SK-N-SH (cell line): ENCODE measurements at regions not wholly inside any gene's neighbourhood (a gene's known extent, or its start where the extent isn't known, plus 50 kb on each side); places are given as distances from the start of the nearest gene placed in this dataset.

ENCODE experiments used
- CTCF ChIA-PET: fragments of 300-600, 350-600 bp; formaldehyde crosslinking; extraction: SDS; loops from one replicate; lab custom pipeline; 2021; lab: Yijun Ruan, JAX
- POLR2A ChIA-PET: fragments of 350-600 bp; sonication (Branson Sonifier 250); formaldehyde crosslinking; extraction: SDS; loops from one replicate; lab custom pipeline; 2020; ENCODE audit warnings: antibody characterized with exemption, inconsistent platforms; lab: Yijun Ruan, JAX
- DNase-seq: peaks from one replicate; pipeline ENCODE4 v3.0.0; 2012
- H2AFZ ChIP-seq: fragments of 200-600 bp; sonication (generic); 2 replicates; pipeline ENCODE4 v1.8.1; 2016; ENCODE audit warnings: antibody characterized with exemption, mild to moderate bottlenecking, low read depth
- H3F3A ChIP-seq: fragments of 200-600 bp; sonication (generic); replicated peaks from 2 replicates; pipeline ENCODE3; 2016; ENCODE audit warnings: antibody characterized with exemption, mild to moderate bottlenecking; ENCODE audit not compliant: insufficient read depth
- H3K27ac ChIP-seq, 2 experiments: fragments of 200-500 bp in 1 of 2; fragments of 200-600 bp in 1 of 2; sonication (Bioruptor generic) in 1 of 2; sonication (generic), shearing (Covaris generic) in 1 of 2; 2 replicates each; pipeline versions ENCODE4 v1.5.1 to v1.6.1; 2014 to 2016; ENCODE audit warnings: low read depth in 2 of 2, inconsistent platforms in 1 of 2, low read length in 1 of 2, mild to moderate bottlenecking in 1 of 2, mixed read lengths in 1 of 2
- H3K27me3 ChIP-seq: fragments of 200-600 bp; sonication (generic), shearing (Covaris generic); 2 replicates; pipeline ENCODE4 v1.6.1; 2016; ENCODE audit warnings: mixed run types; ENCODE audit not compliant: insufficient read depth
- H3K36me3 ChIP-seq, 2 experiments: fragments of 200-500 bp in 1 of 2; fragments of 200-600 bp in 1 of 2; sonication (Bioruptor generic) in 1 of 2; sonication (generic) in 1 of 2; replicated peaks in 1 of 2; 2 replicates each; pipeline versions ENCODE3 to v1.5.1; 2014 to 2016; ENCODE audit warnings: low read length in 1 of 2, mild to moderate bottlenecking in 1 of 2; ENCODE audit not compliant: insufficient read depth in 2 of 2, control insufficient read depth in 1 of 2
- H3K4me1 ChIP-seq, 2 experiments: fragments of 200-500 bp in 1 of 2; fragments of 200-600 bp in 1 of 2; sonication (Bioruptor generic) in 1 of 2; sonication (generic), shearing (Covaris generic) in 1 of 2; 2 replicates each; pipeline versions ENCODE4 v1.5.1 to v1.6.1; 2014 to 2016; ENCODE audit warnings: low read depth in 1 of 2, low read length in 1 of 2, mixed run types in 1 of 2; ENCODE audit not compliant: insufficient read depth in 2 of 2, control insufficient read depth in 1 of 2
- H3K4me2 ChIP-seq: fragments of 200-600 bp; sonication (generic), shearing (Covaris generic); 2 replicates; pipeline ENCODE4 v1.6.1; 2017; ENCODE audit warnings: mixed run types
- H3K4me3 ChIP-seq, 2 experiments: fragments of 200-500 bp in 1 of 2; fragments of 200-600 bp in 1 of 2; sonication (Bioruptor generic) in 1 of 2; sonication (generic), shearing (Covaris generic) in 1 of 2; 2 replicates each; pipeline versions ENCODE4 v1.5.1 to v1.8.1; 2014 to 2016; ENCODE audit warnings: low read depth in 2 of 2, inconsistent platforms in 1 of 2, low read length in 1 of 2, mild to moderate bottlenecking in 1 of 2, mixed read lengths in 1 of 2, moderate library complexity in 1 of 2
- H3K79me2 ChIP-seq: fragments of 200-600 bp; sonication (generic); 2 replicates; pipeline ENCODE4 v1.8.1; 2017; ENCODE audit warnings: mild to moderate bottlenecking; ENCODE audit not compliant: insufficient read depth
- H3K9ac ChIP-seq: fragments of 200-600 bp; sonication (generic); 2 replicates; pipeline ENCODE4 v1.6.1; 2017; ENCODE audit warnings: mixed run types
- H3K9me2 ChIP-seq: fragments of 200-600 bp; sonication (generic); 2 replicates; pipeline ENCODE4 v1.6.1; 2017; ENCODE audit warnings: mixed run types
- H3K9me3 ChIP-seq: fragments of 200-600 bp; sonication (generic); 2 replicates; pipeline ENCODE4 v1.6.1; 2017; ENCODE audit warnings: mixed run types, mild to moderate bottlenecking, moderate library complexity
- H4K20me1 ChIP-seq: fragments of 200-600 bp; sonication (generic); 2 replicates; pipeline ENCODE4 v1.6.1; 2017; ENCODE audit warnings: mild to moderate bottlenecking, mixed run types; ENCODE audit not compliant: insufficient read depth
- CHD2 ChIP-seq: fragments of 150-350 bp; IDR thresholded peaks from 2 replicates; pipeline ENCODE4 v1.6.1; 2018; ENCODE audit warnings: low read length; ENCODE audit not compliant: partially characterized antibody
- ELF1 ChIP-seq: IDR thresholded peaks from 2 replicates; pipeline ENCODE4 v1.4.0; 2012
- EP300 ChIP-seq, 2 experiments: IDR thresholded peaks; 2 replicates each; pipeline versions ENCODE4 v1.4.0 to v1.6.1; 2012; ENCODE audit warnings: borderline replicate concordance in 1 of 2, low read depth in 1 of 2, low read length in 1 of 2
- EZH2phosphoT487 ChIP-seq: fragments of 200-600 bp; sonication (generic); IDR thresholded peaks from 2 replicates; pipeline ENCODE4 v1.6.1; 2017; ENCODE audit warnings: low read depth, mixed run types, mild to moderate bottlenecking, antibody characterized with exemption, moderate library complexity, borderline replicate concordance
- FOSL2 ChIP-seq: IDR thresholded peaks from 2 replicates; pipeline ENCODE4 v1.4.0; 2012; ENCODE audit warnings: low read depth, mild to moderate bottlenecking, moderate library complexity, borderline replicate concordance
- GABPA ChIP-seq: IDR thresholded peaks from 2 replicates; pipeline ENCODE4 v1.4.0; 2012; ENCODE audit warnings: low read depth, mild to moderate bottlenecking
- GATA2 ChIP-seq: sonication (generic); formaldehyde crosslinking; IDR thresholded peaks from 2 replicates; pipeline ENCODE4 v1.5.0; 2020; ENCODE audit warnings: mild to moderate bottlenecking, missing genetic modification reagents
- JUND ChIP-seq: IDR thresholded peaks from 2 replicates; pipeline ENCODE4 v1.4.0; 2012
- MEF2A ChIP-seq: IDR thresholded peaks from 2 replicates; pipeline ENCODE4 v1.4.0; 2012; ENCODE audit warnings: low read depth, borderline replicate concordance
- NRF1 ChIP-seq: IDR thresholded peaks from 2 replicates; pipeline ENCODE4 v1.6.1; 2012; ENCODE audit warnings: low read depth, mild to moderate bottlenecking, low read length
- POLR2AphosphoS5 ChIP-seq: IDR thresholded peaks from 2 replicates; pipeline ENCODE4 v1.6.1; 2012; ENCODE audit warnings: low read depth, low read length
- RFX5 ChIP-seq: IDR thresholded peaks from 2 replicates; pipeline ENCODE4 v1.6.1; 2012; ENCODE audit warnings: mild to moderate bottlenecking, improper control_type of control experiment, low read length
- SMC3 ChIP-seq: IDR thresholded peaks from 2 replicates; pipeline ENCODE4 v1.6.1; 2012; ENCODE audit warnings: low read depth, low read length, improper control_type of control experiment
- TEAD4 ChIP-seq: IDR thresholded peaks from 2 replicates; pipeline ENCODE4 v1.4.0; 2012; ENCODE audit warnings: mild to moderate bottlenecking, borderline replicate concordance; ENCODE audit not compliant: insufficient read depth
- WGBS: methylation state at CpG from one replicate; pipeline ENCODE4 v1.1.6; 2017; ENCODE audit warnings: low lambda C conversion rate; 5-methylcytosine and 5-hydroxymethylcytosine counted together
- TF ChIP-seq, protein P1 (sequence below): IDR thresholded peaks from 2 replicates; pipeline ENCODE4 v1.4.0; 2012; ENCODE audit warnings: low read depth, borderline replicate concordance
- TF ChIP-seq, protein P2 (sequence below): IDR thresholded peaks from 2 replicates; pipeline ENCODE4 v1.6.1; 2012; ENCODE audit warnings: mild to moderate bottlenecking, low read depth, low read length, moderate library complexity
- TF ChIP-seq, protein P3 (sequence below): IDR thresholded peaks from 2 replicates; pipeline ENCODE4 v1.4.0; 2012; ENCODE audit warnings: low read depth, borderline replicate concordance
- TF ChIP-seq, protein P4 (sequence below): fragments of 200-600 bp; sonication (generic); IDR thresholded peaks from 2 replicates; pipeline ENCODE4 v1.6.1; 2017; ENCODE audit warnings: antibody characterized with exemption, mild to moderate bottlenecking, moderate library complexity
- TF ChIP-seq, protein P5 (sequence below): fragments of 150-350 bp; IDR thresholded peaks from 2 replicates; pipeline ENCODE4 v1.6.1; 2017; ENCODE audit warnings: antibody characterized with exemption, low read length, low read depth, borderline replicate concordance

DNA sequence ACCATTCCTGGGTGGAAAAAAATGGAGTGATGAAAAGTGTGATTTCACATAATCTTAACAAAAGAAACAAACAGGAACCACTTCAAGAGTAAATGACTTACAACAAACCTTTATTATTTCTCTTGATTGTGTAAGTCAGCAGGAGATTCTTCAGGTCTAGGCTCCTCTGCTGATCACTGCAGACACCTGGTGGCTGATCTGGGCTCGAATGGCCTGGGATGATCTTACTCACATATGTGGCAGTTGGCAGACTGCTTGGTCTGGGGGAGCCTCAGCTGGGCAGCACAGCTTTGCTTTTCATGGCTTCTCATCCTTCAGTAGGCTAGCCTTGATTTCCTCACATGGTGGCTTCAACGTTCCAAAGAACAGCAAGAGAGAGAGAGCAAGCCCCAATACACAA, 215.4 kb upstream of the PRICKLE1 start:
- ChIA-PET POLR2A (no interaction called here), CTCF (no interaction called here)
- H3K27ac ChIP-seq = no peak overlapping the region
- H3K27me3 ChIP-seq = no peaks in the 10 kb centered on the region
- no peaks in the 10 kb centered on the region for H3F3A ChIP-seq
- H3K36me3 ChIP-seq = no peaks in the 10 kb centered on the region
- H3K4me3 ChIP-seq = no peak overlapping the region
- no peaks in the 10 kb centered on the region for H3K9me3 ChIP-seq
- H3K9me2 ChIP-seq = no peaks in the 10 kb centered on the region
- no peak for TF ChIP-seq SMC3
- H3K4me2 ChIP-seq = no peak overlapping the region
- H3K4me1 ChIP-seq = no peaks in the 10 kb centered on the region; a peak in 1 of 4 replicates
- DNase-seq = no peak
- no peaks in the 10 kb centered on the region for H4K20me1 ChIP-seq
- H3K9ac ChIP-seq = no peak overlapping the region
- WGBS = 36% methylated on average over 2 of the region's 2 CpGs
- H3K79me2 ChIP-seq = no peaks in the 10 kb centered on the region
- H2AFZ ChIP-seq = no peak overlapping the region

DNA sequence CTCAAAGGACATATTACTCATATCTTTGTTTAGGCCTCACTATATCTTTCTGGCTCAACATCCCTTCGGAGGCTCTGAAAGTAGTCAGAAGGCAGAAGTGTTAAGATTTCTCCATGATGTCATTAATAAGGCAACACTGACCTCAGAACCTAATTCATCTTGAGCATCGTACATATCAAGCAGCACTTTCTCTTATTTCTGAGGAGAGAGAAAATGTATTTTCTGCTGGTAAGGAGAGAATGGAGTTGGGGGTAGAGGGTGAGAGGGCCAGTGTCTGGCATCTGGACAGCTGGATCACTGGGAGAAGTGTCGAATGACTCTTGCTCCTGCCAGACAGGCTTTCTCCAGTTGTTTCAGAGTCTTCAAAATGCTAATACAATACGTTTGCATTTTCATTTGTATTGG, 213.2 kb upstream of the PRICKLE1 start:
- Histone ChIP-seq H3K27ac (no peak overlapping the region), H3K4me3 (no peak overlapping the region), H2AFZ (no peak overlapping the region), H3K9ac (no peak overlapping the region), H3K9me2 (no peaks in the 10 kb centered on the region), H3F3A (no peaks in the 10 kb centered on the region), H3K36me3 (no peaks in the 10 kb centered on the region), H3K27me3 (no peaks in the 10 kb centered on the region), H3K4me1 (no peaks in the 10 kb centered on the region; a peak in 1 of 4 replicates), H4K20me1 (no peaks in the 10 kb centered on the region), H3K4me2 (no peak overlapping the region), H3K9me3 (no peaks in the 10 kb centered on the region), H3K79me2 (no peaks in the 10 kb centered on the region)
- DNase-seq = no peak
- POLR2A ChIA-PET = no interaction called here
- CTCF ChIA-PET = interaction anchor here (0.6 to 1.4 kb wide), 2 partner anchors 15 to 18 kb away, joined by 3 read pairs; no protein-coding TSS in a partner anchor
- WGBS = 35% methylated on average over 4 of the region's 4 CpGs
- TF ChIP-seq GATA2 (no peak), JUND (no peak), EZH2phosphoT487 (no peak), EP300 (IDR thresholded peaks at IDR 0.05; ENCODE audit: borderline replicate concordance in 1 of 2, low read depth in 1 of 2, low read length in 1 of 2) (no peak), GABPA (no peak), CHD2 (no peak), RFX5 (no peak), FOSL2 (no peak), NRF1 (no peak), MEF2A (no peak), POLR2AphosphoS5 (no peak), TEAD4 (no peak), ELF1 (no peak)
- TF ChIP-seq, protein P1, sequence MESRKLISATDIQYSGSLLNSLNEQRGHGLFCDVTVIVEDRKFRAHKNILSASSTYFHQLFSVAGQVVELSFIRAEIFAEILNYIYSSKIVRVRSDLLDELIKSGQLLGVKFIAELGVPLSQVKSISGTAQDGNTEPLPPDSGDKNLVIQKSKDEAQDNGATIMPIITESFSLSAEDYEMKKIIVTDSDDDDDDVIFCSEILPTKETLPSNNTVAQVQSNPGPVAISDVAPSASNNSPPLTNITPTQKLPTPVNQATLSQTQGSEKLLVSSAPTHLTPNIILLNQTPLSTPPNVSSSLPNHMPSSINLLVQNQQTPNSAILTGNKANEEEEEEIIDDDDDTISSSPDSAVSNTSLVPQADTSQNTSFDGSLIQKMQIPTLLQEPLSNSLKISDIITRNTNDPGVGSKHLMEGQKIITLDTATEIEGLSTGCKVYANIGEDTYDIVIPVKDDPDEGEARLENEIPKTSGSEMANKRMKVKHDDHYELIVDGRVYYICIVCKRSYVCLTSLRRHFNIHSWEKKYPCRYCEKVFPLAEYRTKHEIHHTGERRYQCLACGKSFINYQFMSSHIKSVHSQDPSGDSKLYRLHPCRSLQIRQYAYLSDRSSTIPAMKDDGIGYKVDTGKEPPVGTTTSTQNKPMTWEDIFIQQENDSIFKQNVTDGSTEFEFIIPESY = no peak
- TF ChIP-seq, protein P2, sequence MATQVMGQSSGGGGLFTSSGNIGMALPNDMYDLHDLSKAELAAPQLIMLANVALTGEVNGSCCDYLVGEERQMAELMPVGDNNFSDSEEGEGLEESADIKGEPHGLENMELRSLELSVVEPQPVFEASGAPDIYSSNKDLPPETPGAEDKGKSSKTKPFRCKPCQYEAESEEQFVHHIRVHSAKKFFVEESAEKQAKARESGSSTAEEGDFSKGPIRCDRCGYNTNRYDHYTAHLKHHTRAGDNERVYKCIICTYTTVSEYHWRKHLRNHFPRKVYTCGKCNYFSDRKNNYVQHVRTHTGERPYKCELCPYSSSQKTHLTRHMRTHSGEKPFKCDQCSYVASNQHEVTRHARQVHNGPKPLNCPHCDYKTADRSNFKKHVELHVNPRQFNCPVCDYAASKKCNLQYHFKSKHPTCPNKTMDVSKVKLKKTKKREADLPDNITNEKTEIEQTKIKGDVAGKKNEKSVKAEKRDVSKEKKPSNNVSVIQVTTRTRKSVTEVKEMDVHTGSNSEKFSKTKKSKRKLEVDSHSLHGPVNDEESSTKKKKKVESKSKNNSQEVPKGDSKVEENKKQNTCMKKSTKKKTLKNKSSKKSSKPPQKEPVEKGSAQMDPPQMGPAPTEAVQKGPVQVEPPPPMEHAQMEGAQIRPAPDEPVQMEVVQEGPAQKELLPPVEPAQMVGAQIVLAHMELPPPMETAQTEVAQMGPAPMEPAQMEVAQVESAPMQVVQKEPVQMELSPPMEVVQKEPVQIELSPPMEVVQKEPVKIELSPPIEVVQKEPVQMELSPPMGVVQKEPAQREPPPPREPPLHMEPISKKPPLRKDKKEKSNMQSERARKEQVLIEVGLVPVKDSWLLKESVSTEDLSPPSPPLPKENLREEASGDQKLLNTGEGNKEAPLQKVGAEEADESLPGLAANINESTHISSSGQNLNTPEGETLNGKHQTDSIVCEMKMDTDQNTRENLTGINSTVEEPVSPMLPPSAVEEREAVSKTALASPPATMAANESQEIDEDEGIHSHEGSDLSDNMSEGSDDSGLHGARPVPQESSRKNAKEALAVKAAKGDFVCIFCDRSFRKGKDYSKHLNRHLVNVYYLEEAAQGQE = no peak
- TF ChIP-seq, protein P3, sequence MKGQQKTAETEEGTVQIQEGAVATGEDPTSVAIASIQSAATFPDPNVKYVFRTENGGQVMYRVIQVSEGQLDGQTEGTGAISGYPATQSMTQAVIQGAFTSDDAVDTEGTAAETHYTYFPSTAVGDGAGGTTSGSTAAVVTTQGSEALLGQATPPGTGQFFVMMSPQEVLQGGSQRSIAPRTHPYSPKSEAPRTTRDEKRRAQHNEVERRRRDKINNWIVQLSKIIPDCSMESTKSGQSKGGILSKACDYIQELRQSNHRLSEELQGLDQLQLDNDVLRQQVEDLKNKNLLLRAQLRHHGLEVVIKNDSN = no peak
- TF ChIP-seq, protein P4, sequence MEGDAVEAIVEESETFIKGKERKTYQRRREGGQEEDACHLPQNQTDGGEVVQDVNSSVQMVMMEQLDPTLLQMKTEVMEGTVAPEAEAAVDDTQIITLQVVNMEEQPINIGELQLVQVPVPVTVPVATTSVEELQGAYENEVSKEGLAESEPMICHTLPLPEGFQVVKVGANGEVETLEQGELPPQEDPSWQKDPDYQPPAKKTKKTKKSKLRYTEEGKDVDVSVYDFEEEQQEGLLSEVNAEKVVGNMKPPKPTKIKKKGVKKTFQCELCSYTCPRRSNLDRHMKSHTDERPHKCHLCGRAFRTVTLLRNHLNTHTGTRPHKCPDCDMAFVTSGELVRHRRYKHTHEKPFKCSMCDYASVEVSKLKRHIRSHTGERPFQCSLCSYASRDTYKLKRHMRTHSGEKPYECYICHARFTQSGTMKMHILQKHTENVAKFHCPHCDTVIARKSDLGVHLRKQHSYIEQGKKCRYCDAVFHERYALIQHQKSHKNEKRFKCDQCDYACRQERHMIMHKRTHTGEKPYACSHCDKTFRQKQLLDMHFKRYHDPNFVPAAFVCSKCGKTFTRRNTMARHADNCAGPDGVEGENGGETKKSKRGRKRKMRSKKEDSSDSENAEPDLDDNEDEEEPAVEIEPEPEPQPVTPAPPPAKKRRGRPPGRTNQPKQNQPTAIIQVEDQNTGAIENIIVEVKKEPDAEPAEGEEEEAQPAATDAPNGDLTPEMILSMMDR = no peak
- TF ChIP-seq, protein P5, sequence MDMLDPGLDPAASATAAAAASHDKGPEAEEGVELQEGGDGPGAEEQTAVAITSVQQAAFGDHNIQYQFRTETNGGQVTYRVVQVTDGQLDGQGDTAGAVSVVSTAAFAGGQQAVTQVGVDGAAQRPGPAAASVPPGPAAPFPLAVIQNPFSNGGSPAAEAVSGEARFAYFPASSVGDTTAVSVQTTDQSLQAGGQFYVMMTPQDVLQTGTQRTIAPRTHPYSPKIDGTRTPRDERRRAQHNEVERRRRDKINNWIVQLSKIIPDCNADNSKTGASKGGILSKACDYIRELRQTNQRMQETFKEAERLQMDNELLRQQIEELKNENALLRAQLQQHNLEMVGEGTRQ = no peak
